ENCODE measurements at regions not wholly inside any gene's neighbourhood (a gene's known extent, or its start where the extent isn't known, plus 50 kb on each side); places are given as distances from the start of the nearest gene placed in this dataset.

DNA sequence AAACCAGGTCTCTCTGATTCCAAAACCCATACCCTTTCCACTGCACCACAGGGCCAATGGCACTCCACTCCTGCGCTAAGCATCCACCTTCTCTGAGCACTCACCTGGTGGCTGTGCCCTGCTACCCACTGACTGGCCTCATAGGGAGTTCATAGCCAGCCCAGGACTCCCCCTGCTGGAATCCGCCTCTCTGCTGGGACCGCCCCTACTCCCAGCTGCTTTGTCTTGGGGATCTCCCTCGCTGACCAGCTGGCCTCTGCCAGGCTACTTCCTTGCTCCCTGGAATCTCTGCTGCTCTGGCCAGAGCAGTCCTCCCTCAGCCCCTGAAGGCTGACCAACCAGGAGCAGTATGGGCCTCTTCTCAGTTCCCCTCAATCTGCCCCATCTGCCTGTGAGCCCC, 129.7 kb downstream of the FAXC start:
- Mint-ChIP-seq H3K4me1 (no peaks in the 10 kb centered on the region), H3K27me3 (no peaks in the 10 kb centered on the region), H3K27ac (no peak overlapping the region), H3K4me3 (no peak overlapping the region), H3K9me3 (no peaks in the 10 kb centered on the region), H3K36me3 (no peaks in the 10 kb centered on the region)
- Histone ChIP-seq H3K4me3 (ENCODE audit: control insufficient read depth in 1 of 2, extremely low read depth in 1 of 2, low read length in 1 of 2) (no peak overlapping the region), H3K4me1 (ENCODE audit: control insufficient read depth in 1 of 2, extremely low read depth in 1 of 2, insufficient read depth in 2 of 2, low read length in 2 of 2) (no peaks in the 10 kb centered on the region), H3K36me3 (ENCODE audit: control insufficient read depth in 2 of 2, extremely low read depth in 1 of 2, insufficient read depth in 1 of 2, low read length in 1 of 2) (no peaks in the 10 kb centered on the region), H3K27ac (ENCODE audit: low read length) (no peak overlapping the region), H3K27me3 (replicated peaks in 1 of 2; ENCODE audit: control insufficient read depth in 2 of 2, extremely low read depth in 1 of 2, insufficient read depth in 2 of 2, low read length in 1 of 2) (peaks cover 0 to 8% of the 10 kb centered on the region in 2 experiments), H3K9me3 (no peaks in the 10 kb centered on the region)
- CTCF ChIA-PET: no interaction called here
- ATAC-seq (replicated peaks in 1 of 4) (no peak), DNase-seq (no peak)
- POLR2A ChIA-PET: no interaction called here
- WGBS (ENCODE audit: insufficient coverage): 19% methylated on average over 4 of the region's 4 CpGs

DNA sequence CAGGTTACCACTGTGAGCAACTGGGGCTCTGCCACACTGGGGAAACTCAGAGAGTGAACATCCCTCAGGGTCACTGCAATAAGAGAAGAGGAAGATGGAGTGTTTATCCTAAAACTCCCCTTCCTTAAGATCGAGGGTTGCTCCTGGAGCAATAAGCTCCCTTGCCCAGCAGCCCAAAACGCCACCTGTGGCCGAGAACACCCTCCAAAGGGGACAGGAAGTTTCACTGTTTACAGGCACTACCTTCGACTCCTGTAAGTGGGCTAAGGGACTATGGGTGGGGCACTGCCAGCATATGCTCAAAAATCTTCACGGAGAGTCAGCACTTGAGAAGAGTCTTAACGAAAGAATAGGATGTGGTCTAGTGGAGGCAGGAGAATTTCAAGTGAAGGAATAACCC, 132.5 kb downstream of the FAXC start:
- H3K36me3 ChIP-seq (ENCODE audit: control insufficient read depth in 2 of 2, extremely low read depth in 1 of 2, insufficient read depth in 1 of 2, low read length in 1 of 2): no peaks in the 10 kb centered on the region
- H3K27me3 ChIP-seq (replicated peaks in 1 of 2; ENCODE audit: control insufficient read depth in 2 of 2, extremely low read depth in 1 of 2, insufficient read depth in 2 of 2, low read length in 1 of 2): peaks cover 0 to 12% of the 10 kb centered on the region in 2 experiments
- Mint-ChIP-seq H3K27me3 (peaks cover 0 to 4% of the 10 kb centered on the region in 2 donors), H3K4me3 (no peak overlapping the region), H3K27ac (no peak overlapping the region), H3K4me1 (no peaks in the 10 kb centered on the region), H3K36me3 (no peaks in the 10 kb centered on the region), H3K9me3 (no peaks in the 10 kb centered on the region)
- ATAC-seq (replicated peaks in 1 of 4): no peak
- H3K9me3 ChIP-seq: no peaks in the 10 kb centered on the region
- WGBS (ENCODE audit: insufficient coverage): 33% methylated on average over 1 of the region's 6 CpGs
- H3K27ac ChIP-seq (ENCODE audit: low read length): no peak overlapping the region
- no peak for DNase-seq
- ChIA-PET CTCF (no interaction called here), POLR2A (no interaction called here)
- H3K4me3 ChIP-seq (ENCODE audit: control insufficient read depth in 1 of 2, extremely low read depth in 1 of 2, low read length in 1 of 2): no peak overlapping the region
- no peaks in the 10 kb centered on the region for H3K4me1 ChIP-seq (ENCODE audit: control insufficient read depth in 1 of 2, extremely low read depth in 1 of 2, insufficient read depth in 2 of 2, low read length in 2 of 2)

DNA sequence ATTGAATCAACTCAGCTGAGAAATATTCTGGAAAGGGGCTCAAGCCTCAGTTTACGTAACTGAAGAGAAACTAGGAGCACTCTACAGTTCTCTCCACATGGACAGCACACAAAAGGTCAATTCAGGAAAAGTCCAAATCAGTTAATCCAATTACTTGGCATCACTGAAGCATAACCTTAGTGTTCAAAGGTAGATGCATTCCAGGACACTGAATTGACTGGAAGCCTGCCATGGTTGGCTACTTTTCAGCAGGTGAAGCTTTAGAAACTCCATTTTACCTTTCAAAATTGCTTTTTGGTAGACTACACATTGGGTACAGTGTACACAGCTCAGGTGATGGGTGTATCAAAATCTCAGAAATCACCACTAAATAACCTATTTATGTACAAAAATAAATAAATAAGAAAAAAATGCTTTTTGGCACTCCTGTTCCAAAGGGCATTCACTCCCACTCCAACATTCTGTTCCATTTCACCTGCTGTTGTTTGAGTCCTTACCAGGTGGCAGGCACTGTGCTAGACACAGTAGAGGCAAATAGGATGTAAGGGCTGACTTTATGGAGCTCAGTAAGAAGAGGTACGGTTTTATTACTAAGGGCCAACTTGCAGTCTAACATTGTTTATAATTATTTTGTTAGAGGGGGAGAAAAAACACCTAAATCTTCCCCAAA, 153.4 kb downstream of the FAXC start:
- Mint-ChIP-seq H3K4me3 (no peak overlapping the region), H3K36me3 (no peaks in the 10 kb centered on the region), H3K27me3 (peaks cover 0 to 8% of the 10 kb centered on the region in 2 donors), H3K9me3 (peaks cover 0 to 2% (median 0%) of the 10 kb centered on the region in 3 donors), H3K4me1 (no peaks in the 10 kb centered on the region), H3K27ac (no peak overlapping the region)
- no peak for ATAC-seq (replicated peaks in 1 of 4)
- Histone ChIP-seq H3K4me3 (ENCODE audit: control insufficient read depth in 1 of 2, extremely low read depth in 1 of 2, low read length in 1 of 2) (no peak overlapping the region), H3K36me3 (ENCODE audit: control insufficient read depth in 2 of 2, extremely low read depth in 1 of 2, insufficient read depth in 1 of 2, low read length in 1 of 2) (no peaks in the 10 kb centered on the region), H3K27me3 (replicated peaks in 1 of 2; ENCODE audit: control insufficient read depth in 2 of 2, extremely low read depth in 1 of 2, insufficient read depth in 2 of 2, low read length in 1 of 2) (no peaks in the 10 kb centered on the region), H3K4me1 (ENCODE audit: control insufficient read depth in 1 of 2, extremely low read depth in 1 of 2, insufficient read depth in 2 of 2, low read length in 2 of 2) (no peaks in the 10 kb centered on the region), H3K9me3 (no peaks in the 10 kb centered on the region), H3K27ac (ENCODE audit: low read length) (no peak overlapping the region)
- WGBS (ENCODE audit: insufficient coverage): 63% methylated on average over 1 of the region's 2 CpGs
- CTCF ChIA-PET: no interaction called here
- POLR2A ChIA-PET: no interaction called here
- DNase-seq: no peak

DNA sequence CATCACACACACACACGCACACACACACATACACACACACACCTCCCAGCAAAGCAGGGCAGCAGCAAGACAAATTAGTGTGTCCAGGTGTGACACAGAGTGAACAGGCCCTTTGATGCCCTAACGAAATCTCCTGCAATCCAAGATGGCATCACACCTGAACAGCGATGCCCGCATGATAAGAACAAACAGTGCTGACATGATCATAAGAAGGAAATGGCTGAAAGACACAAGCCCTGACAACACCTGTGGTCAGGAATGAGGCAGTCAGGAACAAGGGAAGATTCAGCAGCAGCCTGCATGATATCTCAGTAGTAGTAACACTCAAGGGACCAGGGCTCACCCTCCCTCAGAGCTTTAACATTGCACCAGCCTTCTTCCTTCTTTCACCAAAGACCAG, 156.9 kb downstream of the FAXC start:
- CTCF ChIA-PET: no interaction called here

DNA sequence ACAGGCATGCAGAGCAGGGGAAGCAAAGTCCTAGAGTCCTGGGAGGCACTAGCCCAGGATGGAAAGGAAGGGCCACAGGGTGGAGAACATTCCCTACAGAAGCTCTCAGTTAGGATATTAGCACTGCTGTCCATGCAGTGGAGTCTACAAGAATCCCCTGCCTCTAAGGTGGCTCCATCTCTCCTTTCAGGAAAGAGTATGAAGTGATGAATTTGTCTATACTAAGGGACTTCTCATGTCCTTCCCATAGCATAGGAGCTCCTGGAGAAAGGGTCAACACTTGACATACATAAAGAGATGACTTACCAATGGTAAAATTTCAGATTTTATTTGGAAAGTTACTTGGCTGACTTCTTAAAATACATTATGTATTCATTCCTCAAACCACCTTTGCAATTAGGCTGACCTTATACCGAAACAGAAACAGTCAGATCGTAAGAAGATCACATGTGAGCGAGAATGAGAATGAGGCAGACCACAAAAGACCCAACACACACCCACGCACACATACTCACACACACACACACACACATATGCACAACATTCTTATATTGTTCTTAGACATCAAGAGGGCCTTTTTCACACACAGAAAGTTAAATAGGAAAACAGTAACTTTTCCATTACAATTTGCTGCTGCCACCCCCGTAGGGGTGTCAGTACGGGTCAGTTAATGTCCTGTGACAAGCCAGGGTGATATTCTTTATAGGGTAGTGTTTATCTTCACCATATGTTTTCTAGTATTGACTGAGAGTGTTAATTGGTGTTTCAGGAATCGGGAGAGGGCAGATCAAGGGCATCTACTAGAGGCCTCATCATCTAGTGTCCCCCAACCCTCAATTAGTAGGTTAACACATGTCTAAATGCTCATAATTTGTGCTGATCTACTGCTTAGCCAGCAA, 159.4 kb downstream of the FAXC start:
- H3K27me3 Mint-ChIP-seq: peaks cover 14 to 24% of the 10 kb centered on the region in 2 donors
- H3K36me3 Mint-ChIP-seq: no peaks in the 10 kb centered on the region
- H3K36me3 ChIP-seq (ENCODE audit: control insufficient read depth in 2 of 2, extremely low read depth in 1 of 2, insufficient read depth in 1 of 2, low read length in 1 of 2): no peaks in the 10 kb centered on the region
- H3K4me1 ChIP-seq (ENCODE audit: control insufficient read depth in 1 of 2, extremely low read depth in 1 of 2, insufficient read depth in 2 of 2, low read length in 2 of 2): no peaks in the 10 kb centered on the region
- no peaks in the 10 kb centered on the region for H3K9me3 ChIP-seq
- ChIA-PET CTCF (no interaction called here), POLR2A (no interaction called here)
- no peak overlapping the region for H3K4me3 Mint-ChIP-seq
- H3K4me3 ChIP-seq (ENCODE audit: control insufficient read depth in 1 of 2, extremely low read depth in 1 of 2, low read length in 1 of 2): no peak overlapping the region
- H3K27ac ChIP-seq (ENCODE audit: low read length): no peak overlapping the region
- H3K4me1 Mint-ChIP-seq: peaks cover 0 to 3% (median 0%) of the 10 kb centered on the region in 3 donors
- no peaks in the 10 kb centered on the region for H3K9me3 Mint-ChIP-seq
- H3K27ac Mint-ChIP-seq: no peak overlapping the region
- WGBS (ENCODE audit: insufficient coverage): 14% methylated on average over 4 of the region's 7 CpGs
- ATAC-seq (replicated peaks in 1 of 4) (no peak), DNase-seq (no peak)
- H3K27me3 ChIP-seq (replicated peaks in 1 of 2; ENCODE audit: control insufficient read depth in 2 of 2, extremely low read depth in 1 of 2, insufficient read depth in 2 of 2, low read length in 1 of 2): no peaks in the 10 kb centered on the region

More for the DNA sequence above, 156.9 kb downstream of the FAXC start:
- ATAC-seq (replicated peaks in 1 of 4): no peak
- Histone ChIP-seq H3K36me3 (ENCODE audit: control insufficient read depth in 2 of 2, extremely low read depth in 1 of 2, insufficient read depth in 1 of 2, low read length in 1 of 2) (no peaks in the 10 kb centered on the region), H3K27ac (ENCODE audit: low read length) (no peak overlapping the region), H3K9me3 (no peaks in the 10 kb centered on the region), H3K4me3 (ENCODE audit: control insufficient read depth in 1 of 2, extremely low read depth in 1 of 2, low read length in 1 of 2) (no peak overlapping the region), H3K27me3 (replicated peaks in 1 of 2; ENCODE audit: control insufficient read depth in 2 of 2, extremely low read depth in 1 of 2, insufficient read depth in 2 of 2, low read length in 1 of 2) (no peaks in the 10 kb centered on the region), H3K4me1 (ENCODE audit: control insufficient read depth in 1 of 2, extremely low read depth in 1 of 2, insufficient read depth in 2 of 2, low read length in 2 of 2) (no peaks in the 10 kb centered on the region)
- no peak overlapping the region for H3K4me3 Mint-ChIP-seq
- H3K27me3 Mint-ChIP-seq: peaks cover 8 to 15% of the 10 kb centered on the region in 2 donors
- H3K36me3 Mint-ChIP-seq: no peaks in the 10 kb centered on the region
- no peaks in the 10 kb centered on the region for H3K9me3 Mint-ChIP-seq
- POLR2A ChIA-PET: no interaction called here
- DNase-seq: no peak
- 89% methylated on average over 4 of the region's 4 CpGs for WGBS (ENCODE audit: insufficient coverage)
- peaks cover 0 to 3% (median 0%) of the 10 kb centered on the region in 3 donors for H3K4me1 Mint-ChIP-seq
- H3K27ac Mint-ChIP-seq: no peak overlapping the region

DNA sequence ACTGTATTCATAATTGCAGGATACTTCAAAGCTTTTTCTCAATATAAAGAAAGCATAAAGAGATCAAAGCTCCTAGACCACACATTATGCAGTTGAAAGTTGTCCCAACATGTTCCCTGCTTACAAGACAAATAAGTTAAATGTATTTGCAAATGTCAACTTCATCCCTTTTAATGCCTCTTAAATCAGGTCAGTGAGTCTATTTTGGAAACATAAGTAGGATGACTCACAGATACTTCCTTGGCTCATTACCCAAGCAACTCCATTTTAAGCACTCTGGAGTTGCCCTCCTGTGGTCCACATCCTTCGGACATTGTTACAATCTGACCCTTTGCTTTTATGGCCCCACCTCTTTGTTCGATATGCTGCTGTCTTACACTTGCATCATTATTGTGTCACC, 162.0 kb downstream of the FAXC start:
- DNase-seq: no peak
- H3K27ac ChIP-seq (ENCODE audit: low read length): no peak overlapping the region
- H3K36me3 Mint-ChIP-seq: no peaks in the 10 kb centered on the region
- no peaks in the 10 kb centered on the region for H3K27me3 ChIP-seq (replicated peaks in 1 of 2; ENCODE audit: control insufficient read depth in 2 of 2, extremely low read depth in 1 of 2, insufficient read depth in 2 of 2, low read length in 1 of 2)
- no peaks in the 10 kb centered on the region for H3K4me1 ChIP-seq (ENCODE audit: control insufficient read depth in 1 of 2, extremely low read depth in 1 of 2, insufficient read depth in 2 of 2, low read length in 2 of 2)
- no peaks in the 10 kb centered on the region for H3K36me3 ChIP-seq (ENCODE audit: control insufficient read depth in 2 of 2, extremely low read depth in 1 of 2, insufficient read depth in 1 of 2, low read length in 1 of 2)
- no peak overlapping the region for H3K4me3 Mint-ChIP-seq
- WGBS (ENCODE audit: insufficient coverage): 78% methylated on average over 1 of the region's 2 CpGs
- H3K27ac Mint-ChIP-seq: no peak overlapping the region
- ChIA-PET POLR2A (no interaction called here), CTCF (no interaction called here)
- H3K4me3 ChIP-seq (ENCODE audit: control insufficient read depth in 1 of 2, extremely low read depth in 1 of 2, low read length in 1 of 2): no peak overlapping the region
- H3K4me1 Mint-ChIP-seq: peaks cover 0 to 3% (median 0%) of the 10 kb centered on the region in 3 donors
- no peaks in the 10 kb centered on the region for H3K9me3 Mint-ChIP-seq
- no peak for ATAC-seq (replicated peaks in 1 of 4)
- peaks cover 18 to 36% of the 10 kb centered on the region in 2 donors for H3K27me3 Mint-ChIP-seq
- no peaks in the 10 kb centered on the region for H3K9me3 ChIP-seq

Data from T-cell (primary cell).